ENCODE measurements at regions not wholly inside any gene's neighbourhood (a gene's known extent, or its start where the extent isn't known, plus 50 kb on each side); places are given as distances from the start of the nearest gene placed in this dataset.

DNA sequence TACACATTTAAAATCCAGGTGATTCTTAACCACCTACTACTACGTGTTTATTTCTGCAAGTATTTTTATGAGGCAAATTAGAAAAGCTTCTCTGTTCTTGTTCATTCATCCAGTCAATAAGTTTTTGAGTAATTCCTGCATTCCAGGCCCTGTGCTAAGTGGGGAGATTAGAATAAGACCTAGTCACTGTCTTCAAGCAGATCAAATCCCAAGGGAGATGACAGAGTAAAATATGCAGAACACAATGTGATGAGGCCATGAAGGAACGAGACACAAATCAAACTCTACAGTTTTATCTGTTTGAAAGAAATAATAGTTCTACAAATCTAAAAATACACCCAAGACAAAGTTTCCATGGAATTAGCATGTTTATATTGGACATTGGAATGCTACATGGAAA lies 158.8 kb downstream of the CEP120 start:
- no peaks in the 10 kb centered on the region for H3K4me1 ChIP-seq (ENCODE audit: low read length)
- H3K9me3 ChIP-seq (ENCODE audit: insufficient read depth, low read length), result no peaks in the 10 kb centered on the region
- no peaks in the 10 kb centered on the region for H3K79me2 ChIP-seq (ENCODE audit: low read length)
- no peak overlapping the region for H3K27ac ChIP-seq (ENCODE audit: low read length)
- H4K20me1 ChIP-seq (ENCODE audit: insufficient read depth, low read length), result no peaks in the 10 kb centered on the region
- TF ChIP-seq, protein P1, sequence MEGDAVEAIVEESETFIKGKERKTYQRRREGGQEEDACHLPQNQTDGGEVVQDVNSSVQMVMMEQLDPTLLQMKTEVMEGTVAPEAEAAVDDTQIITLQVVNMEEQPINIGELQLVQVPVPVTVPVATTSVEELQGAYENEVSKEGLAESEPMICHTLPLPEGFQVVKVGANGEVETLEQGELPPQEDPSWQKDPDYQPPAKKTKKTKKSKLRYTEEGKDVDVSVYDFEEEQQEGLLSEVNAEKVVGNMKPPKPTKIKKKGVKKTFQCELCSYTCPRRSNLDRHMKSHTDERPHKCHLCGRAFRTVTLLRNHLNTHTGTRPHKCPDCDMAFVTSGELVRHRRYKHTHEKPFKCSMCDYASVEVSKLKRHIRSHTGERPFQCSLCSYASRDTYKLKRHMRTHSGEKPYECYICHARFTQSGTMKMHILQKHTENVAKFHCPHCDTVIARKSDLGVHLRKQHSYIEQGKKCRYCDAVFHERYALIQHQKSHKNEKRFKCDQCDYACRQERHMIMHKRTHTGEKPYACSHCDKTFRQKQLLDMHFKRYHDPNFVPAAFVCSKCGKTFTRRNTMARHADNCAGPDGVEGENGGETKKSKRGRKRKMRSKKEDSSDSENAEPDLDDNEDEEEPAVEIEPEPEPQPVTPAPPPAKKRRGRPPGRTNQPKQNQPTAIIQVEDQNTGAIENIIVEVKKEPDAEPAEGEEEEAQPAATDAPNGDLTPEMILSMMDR (IDR thresholded peaks at IDR 0.05; ENCODE audit: low read depth, low read length), result no peak
- no peak for TF ChIP-seq EZH2phosphoT487 (IDR thresholded peaks at IDR 0.05; ENCODE audit: low read depth)
- H3K27me3 ChIP-seq (ENCODE audit: low read depth, low read length), result no peaks in the 10 kb centered on the region
- H3K4me2 ChIP-seq (ENCODE audit: low read length), result no peak overlapping the region
- no peaks in the 10 kb centered on the region for H3K36me3 ChIP-seq (replicated peaks; ENCODE audit: low read depth, low read length)
- H3K9ac ChIP-seq (ENCODE audit: low read length), result no peak overlapping the region
- H3K4me3 ChIP-seq (ENCODE audit: low read length), result no peak overlapping the region
- H2AFZ ChIP-seq (ENCODE audit: low read depth, low read length), result no peak overlapping the region

GRCh38 chr5:123263859-123264258 lies 159.3 kb downstream of the CEP120 start:
- Histone ChIP-seq H3K36me3 (replicated peaks; ENCODE audit: low read depth, low read length) (no peaks in the 10 kb centered on the region), H3K79me2 (ENCODE audit: low read length) (no peaks in the 10 kb centered on the region), H3K9me3 (ENCODE audit: insufficient read depth, low read length) (no peaks in the 10 kb centered on the region), H3K4me1 (ENCODE audit: low read length) (no peaks in the 10 kb centered on the region), H4K20me1 (ENCODE audit: insufficient read depth, low read length) (no peaks in the 10 kb centered on the region), H3K9ac (ENCODE audit: low read length) (no peak overlapping the region), H3K4me2 (ENCODE audit: low read length) (no peak overlapping the region), H3K27ac (ENCODE audit: low read length) (no peak overlapping the region), H3K4me3 (ENCODE audit: low read length) (no peak overlapping the region), H2AFZ (ENCODE audit: low read depth, low read length) (no peak overlapping the region), H3K27me3 (ENCODE audit: low read depth, low read length) (no peaks in the 10 kb centered on the region)
- TF ChIP-seq, protein P1 (IDR thresholded peaks at IDR 0.05; ENCODE audit: low read depth, low read length), result no peak
- TF ChIP-seq EZH2phosphoT487 (IDR thresholded peaks at IDR 0.05; ENCODE audit: low read depth), result no peak

DNA sequence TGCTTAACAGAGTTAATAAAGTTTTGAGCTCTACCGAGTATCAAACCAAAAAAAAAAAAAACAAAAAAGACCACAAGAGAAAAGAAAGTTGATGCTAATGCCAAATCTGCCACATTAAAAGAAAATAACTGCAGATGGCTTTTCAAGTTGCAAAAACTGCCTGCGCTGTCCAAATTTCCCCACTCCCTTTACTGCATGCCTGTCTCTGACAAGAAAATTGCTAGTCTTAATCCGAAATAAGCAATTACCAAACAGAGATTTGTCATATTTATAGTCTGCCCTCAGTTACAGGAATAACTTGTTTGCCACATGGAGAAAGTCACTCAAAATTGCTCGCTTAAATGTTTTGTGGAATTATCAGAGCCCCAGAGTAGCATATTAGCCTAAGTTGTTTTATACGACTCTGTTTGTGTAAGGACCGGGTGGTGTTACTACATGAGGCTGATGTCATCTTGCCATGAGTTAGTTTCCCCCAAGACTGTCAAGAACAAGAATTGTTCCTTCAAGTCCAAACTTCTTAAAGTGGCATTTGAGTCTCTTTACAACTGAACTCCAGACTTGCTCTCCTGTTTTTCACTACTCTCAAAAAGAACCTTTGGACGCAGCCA lies 160.9 kb downstream of the CEP120 start:
- H3K4me1 ChIP-seq (ENCODE audit: low read length), result no peaks in the 10 kb centered on the region
- TF ChIP-seq EZH2phosphoT487 (IDR thresholded peaks at IDR 0.05; ENCODE audit: low read depth), result no peak
- TF ChIP-seq, protein P1 (IDR thresholded peaks at IDR 0.05; ENCODE audit: low read depth, low read length), result no peak

GRCh38 chr5:123261752-123262151 lies 161.5 kb downstream of the CEP120 start:
- TF ChIP-seq, protein P1 (IDR thresholded peaks at IDR 0.05; ENCODE audit: low read depth, low read length), result no peak
- TF ChIP-seq EZH2phosphoT487 (IDR thresholded peaks at IDR 0.05; ENCODE audit: low read depth), result no peak
- Histone ChIP-seq H3K4me3 (ENCODE audit: low read length) (no peak overlapping the region), H4K20me1 (ENCODE audit: insufficient read depth, low read length) (no peaks in the 10 kb centered on the region), H3K27me3 (ENCODE audit: low read depth, low read length) (no peaks in the 10 kb centered on the region), H2AFZ (ENCODE audit: low read depth, low read length) (no peak overlapping the region), H3K4me1 (ENCODE audit: low read length) (no peaks in the 10 kb centered on the region), H3K27ac (ENCODE audit: low read length) (no peak overlapping the region), H3K9ac (ENCODE audit: low read length) (no peak overlapping the region), H3K36me3 (replicated peaks; ENCODE audit: low read depth, low read length) (no peaks in the 10 kb centered on the region), H3K79me2 (ENCODE audit: low read length) (no peaks in the 10 kb centered on the region), H3K4me2 (ENCODE audit: low read length) (no peak overlapping the region), H3K9me3 (ENCODE audit: insufficient read depth, low read length) (no peaks in the 10 kb centered on the region)

More for the DNA sequence above, 160.9 kb downstream of the CEP120 start:
- Histone ChIP-seq H3K36me3 (replicated peaks; ENCODE audit: low read depth, low read length) (no peaks in the 10 kb centered on the region), H3K9ac (ENCODE audit: low read length) (no peak overlapping the region), H3K4me3 (ENCODE audit: low read length) (no peak overlapping the region), H3K79me2 (ENCODE audit: low read length) (no peaks in the 10 kb centered on the region), H3K4me2 (ENCODE audit: low read length) (no peak overlapping the region), H2AFZ (ENCODE audit: low read depth, low read length) (no peak overlapping the region), H4K20me1 (ENCODE audit: insufficient read depth, low read length) (no peaks in the 10 kb centered on the region), H3K27ac (ENCODE audit: low read length) (no peak overlapping the region), H3K9me3 (ENCODE audit: insufficient read depth, low read length) (no peaks in the 10 kb centered on the region), H3K27me3 (ENCODE audit: low read depth, low read length) (no peaks in the 10 kb centered on the region)
